HG03354 (cell line): ENCODE measurements at regions not wholly inside any gene's neighbourhood (a gene's known extent, or its start where the extent isn't known, plus 50 kb on each side); places are given as distances from the start of the nearest gene placed in this dataset.

Experiments
- ATAC-seq: cut with Tn5 transposase; IDR thresholded peaks from one replicate; pipeline ENCODE4 v1.9.1; 2021; ENCODE audit warnings: mild to moderate bottlenecking; ENCODE audit not compliant: unreplicated experiment, poor library complexity, severe bottlenecking

DNA sequence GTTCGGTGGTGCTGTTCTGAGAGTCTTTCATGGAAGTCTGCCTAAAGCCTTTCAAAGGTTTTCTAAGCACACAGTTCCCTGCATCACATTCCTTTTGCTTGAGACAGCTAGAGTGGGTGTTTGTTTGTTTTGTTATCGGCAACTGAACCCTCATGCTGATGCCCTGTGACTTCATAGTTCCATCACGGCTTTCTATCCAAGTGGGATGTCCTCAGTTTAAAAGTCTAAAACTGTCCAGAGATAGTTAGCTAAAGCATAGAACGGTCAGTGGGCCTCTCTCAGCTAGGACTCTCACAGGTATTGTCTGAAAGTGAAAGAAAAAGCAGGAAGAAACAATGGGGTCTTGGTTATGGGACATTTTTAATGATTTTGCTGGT lies 337.3 kb downstream of the OSR1 start:
- ATAC-seq = no peak

DNA sequence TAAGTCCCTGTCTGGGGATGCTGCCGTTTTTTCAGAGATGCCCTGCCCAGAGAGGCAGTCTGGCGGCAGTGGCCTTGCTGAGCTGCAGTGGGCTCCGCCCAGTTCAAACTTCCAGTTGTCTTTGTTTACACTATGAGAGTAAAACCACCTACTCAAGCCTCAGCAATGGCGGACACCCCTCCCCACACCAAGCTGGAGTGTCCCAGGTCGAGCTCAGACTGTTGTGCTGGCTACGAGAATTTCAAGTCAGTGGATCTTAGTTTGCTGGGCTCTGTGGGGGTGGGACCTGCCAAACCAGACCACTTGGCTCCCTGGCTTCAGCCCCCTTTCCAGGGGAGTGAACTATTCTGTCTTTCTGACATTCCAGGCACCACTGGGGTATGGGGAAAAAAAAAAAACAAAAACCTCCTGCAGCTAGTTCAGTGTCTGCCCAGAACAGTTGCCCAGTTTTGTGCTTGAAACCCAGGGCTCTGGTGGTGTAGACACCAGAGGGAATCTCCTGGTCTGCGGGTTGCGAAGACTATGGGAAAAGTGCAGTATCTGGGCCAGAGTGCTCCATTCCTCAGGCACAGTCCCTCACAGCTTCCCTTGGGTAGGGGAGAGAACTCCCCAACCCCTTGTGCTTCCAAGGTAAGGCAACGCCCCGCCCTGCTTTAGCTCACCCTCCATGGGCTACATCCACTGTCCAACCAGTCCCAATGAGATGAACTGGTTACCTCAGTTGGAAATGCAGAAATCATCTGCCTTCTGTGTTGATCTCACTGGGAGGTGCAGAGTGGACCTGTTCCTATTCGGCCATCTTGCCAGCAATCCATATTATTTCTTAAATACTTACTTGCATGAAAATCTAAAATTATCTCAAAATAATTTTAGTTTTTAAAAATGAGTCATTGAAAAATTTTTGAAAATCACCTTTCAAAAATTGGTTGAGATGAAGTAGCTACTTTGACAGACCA lies 338.0 kb downstream of the OSR1 start:
- no peak for ATAC-seq

DNA sequence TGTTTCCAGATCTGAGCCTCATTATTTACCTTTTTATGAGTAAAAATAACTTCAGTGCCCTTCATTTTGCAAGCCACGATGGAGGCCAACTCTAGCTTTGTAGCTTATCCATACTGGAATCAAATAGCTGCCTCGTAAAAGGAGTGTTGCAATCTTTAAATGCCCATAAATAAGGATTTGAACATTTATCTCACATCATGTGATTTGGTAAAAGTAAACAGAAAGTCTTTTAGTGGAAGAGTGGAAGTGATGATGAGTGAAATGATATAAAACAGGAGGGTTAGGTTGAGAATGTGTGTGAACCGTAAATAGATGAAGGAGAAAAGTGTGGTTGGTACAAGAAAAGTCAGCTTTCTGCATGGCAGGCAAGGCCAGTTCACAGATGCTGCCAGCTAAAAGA lies 348.9 kb downstream of the OSR1 start:
- no peak for ATAC-seq

DNA sequence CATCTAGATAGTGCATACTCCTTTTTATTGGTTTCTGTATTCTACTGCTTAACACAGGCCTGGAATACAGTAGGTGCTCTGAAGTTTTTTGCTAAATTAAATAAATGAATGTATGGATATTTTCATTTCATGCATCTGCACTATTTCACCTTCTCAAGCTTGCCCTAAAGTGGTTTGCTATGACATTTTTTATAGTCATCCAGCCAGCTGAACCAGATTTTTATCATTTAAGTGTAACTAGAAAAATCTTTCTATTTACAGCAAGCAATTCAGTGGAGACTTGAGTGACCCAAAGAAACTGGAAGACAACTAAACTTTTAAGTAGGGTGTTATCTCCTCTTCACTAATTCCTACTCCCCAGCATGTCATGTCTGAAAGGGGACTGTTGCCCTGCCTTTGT lies 354.9 kb downstream of the OSR1 start:
- ATAC-seq = no peak

DNA sequence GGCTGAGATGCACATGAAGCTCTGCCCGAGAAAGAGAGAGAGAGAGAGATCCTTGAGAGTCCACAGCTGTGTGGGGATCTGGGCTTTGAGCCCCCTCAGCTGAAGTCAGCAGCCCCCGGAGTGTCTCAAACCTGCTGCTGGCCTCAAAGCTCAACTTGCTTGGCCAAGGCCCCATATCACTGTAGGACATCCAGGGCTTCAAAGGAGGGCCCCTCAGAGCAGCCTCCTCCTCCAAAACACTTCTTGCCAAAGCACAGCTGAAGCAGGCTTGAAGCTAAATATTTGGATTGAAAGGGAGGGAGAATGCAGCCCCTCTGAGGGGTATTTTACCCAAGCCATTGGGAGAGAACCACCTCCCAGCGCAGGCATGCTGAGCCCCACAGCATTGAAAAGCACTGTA lies 357.6 kb downstream of the OSR1 start:
- no peak for ATAC-seq

DNA sequence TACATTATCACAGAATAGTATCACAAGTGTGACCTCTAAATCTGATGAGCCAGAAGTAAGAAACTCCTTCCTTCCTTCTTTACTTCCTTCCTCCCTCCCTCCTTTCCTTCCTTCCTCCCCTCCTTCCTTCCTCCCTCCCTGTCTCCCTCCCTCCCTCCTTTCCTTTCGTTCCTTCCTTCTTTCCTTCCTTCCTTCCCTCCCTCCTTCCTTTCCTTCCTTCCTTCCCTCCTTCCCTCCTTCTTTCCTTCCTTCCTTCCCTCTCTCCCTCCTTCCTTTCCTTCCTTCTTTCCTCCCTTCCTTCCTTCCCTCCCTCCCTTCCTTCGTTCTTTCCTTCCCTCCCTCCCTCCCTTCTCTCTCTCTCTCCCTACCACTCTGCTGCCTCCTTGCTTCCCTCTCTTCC lies 359.2 kb downstream of the OSR1 start:
- ATAC-seq = no peak

DNA sequence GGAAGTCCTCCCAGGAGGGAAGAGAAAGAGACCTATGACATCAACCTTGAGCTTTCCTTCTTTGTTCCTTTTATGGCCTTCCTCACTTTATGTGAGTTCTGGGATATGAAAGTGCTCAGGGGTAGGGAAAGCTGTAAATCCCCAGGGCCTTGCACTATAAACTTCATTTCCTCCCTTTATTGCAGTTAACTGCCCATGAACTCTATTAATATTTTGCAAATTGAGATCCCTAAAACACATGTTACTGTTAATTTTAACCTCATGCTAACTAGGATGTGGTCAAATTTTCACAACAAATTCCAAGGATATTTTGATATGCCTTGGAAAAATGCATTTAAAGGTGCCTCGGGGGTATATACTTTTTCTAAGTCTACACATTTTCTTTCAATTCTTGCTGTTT lies 359.9 kb downstream of the OSR1 start:
- no peak for ATAC-seq

DNA sequence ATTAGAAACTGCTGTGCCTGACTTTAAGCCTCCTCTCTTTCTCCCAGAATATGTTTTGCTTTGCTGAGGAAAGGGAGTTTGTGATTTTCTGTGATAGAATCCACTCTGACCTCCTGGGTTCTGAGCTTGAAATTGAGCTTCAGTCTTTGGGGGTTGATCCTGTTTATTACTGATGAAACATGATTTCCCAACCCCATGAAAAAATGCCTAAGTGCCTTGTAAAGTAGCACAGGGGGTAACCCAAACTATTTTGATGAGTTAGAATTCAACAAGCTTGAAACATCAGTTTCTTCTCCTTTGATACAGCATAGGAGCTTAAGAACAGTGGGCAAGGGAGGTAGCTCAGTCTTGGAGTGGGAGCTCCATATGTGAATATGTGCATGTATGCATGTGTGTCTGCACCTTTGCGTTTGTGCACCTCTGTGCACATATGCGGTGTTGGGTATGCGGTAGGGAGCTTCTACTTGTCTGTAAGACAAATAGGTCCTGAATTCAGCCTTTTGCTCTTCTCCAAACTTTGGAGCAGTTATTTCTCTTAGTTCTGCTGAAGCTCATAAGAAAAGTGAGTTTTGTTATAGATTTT lies 364.6 kb downstream of the OSR1 start:
- no peak for ATAC-seq

DNA sequence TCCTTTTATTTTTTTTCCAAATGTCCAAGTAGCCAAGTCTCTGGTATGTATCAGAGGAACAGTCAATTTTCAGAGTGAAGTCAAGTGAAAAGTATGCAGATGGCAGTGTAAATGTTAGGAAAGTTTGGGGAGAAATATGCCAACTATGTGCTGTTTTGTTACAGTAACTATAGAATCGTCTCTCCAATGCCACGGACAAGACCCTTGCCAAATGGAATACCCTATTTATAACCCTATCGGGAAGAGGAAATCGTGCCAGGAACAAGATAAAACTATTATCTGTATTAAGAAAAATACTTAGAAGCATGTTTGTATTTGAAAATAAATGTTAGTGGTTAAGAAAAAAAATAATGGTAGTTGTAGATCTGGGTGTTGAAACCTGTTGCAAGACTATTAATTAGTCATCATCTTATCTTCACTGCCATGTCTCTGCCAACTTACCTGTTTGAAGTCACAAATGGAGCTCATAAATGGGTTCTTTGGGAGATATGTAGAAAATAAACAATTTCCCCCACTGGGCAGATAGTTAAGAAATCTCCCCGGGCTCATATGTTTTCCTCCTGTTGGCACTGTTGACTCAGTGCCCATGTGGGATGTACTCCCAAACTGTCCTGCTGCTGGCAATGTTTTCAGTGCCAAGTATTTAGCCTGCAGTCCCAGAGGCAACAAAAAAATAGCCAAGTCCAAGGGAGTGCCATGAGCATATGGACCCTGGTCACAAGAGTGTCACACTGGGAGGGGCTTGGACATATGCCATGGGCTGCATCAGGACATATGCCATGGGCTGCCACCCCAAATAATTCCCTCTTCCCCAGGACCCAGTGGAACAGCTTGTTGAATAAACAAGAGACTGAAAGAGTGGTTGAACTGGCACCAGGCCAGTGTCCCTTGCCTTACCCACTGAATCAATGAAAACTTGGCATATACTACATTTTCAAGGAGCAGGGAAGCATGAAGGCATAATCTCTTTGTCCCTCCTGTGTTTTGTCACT lies 366.9 kb downstream of the OSR1 start:
- no peak for ATAC-seq

DNA sequence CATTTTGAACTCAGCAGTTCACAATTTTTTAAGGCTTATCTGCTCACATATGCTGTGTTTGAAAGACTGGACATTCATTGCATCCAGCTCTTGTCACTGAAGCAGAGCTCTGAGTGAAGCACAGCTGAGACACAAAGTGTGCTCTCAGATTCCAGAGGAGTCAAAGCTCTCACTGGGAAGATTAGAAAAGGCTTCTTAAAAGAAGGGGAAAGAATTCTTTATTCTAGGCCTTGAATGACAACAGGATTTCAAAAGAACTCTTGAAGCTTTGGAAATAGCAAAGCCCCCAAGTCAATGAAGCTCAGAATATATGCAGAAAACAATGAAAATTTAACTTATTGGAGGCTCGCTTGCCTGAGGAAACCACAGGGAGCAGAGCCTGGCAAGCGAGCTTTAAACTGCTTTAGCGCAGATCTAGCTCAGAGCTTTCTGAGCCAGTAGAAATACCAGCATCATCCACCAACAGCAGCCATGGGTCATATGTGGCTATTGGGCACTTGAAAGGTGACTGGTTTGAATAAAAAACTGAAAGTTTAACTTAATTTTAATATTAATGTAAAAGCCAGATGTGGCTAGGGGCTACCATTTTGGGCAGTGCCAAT lies 369.7 kb downstream of the OSR1 start:
- no peak for ATAC-seq

DNA sequence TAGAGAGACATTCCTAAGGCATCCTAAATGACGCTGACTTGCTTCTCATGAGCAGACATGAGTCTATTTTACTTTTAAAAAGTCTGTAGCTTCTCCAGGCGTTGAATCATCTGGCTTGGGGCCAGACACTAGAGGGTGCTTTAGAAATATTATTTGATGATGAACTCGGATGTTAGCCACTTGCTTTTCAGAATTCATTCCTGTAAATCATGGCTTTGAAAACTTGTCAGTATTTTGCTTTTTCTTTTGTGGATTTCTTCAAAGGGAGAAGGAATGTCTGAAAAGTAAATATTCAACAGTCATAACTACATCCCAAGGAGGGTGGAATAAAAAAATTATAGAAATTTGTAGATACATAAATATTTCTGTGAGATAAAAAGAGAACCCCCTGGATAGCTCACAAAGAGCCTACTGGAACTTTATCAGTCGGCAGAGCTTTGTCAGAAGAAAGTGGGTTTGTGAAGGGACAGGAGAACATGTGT lies 370.8 kb downstream of the OSR1 start:
- ATAC-seq = no peak

DNA sequence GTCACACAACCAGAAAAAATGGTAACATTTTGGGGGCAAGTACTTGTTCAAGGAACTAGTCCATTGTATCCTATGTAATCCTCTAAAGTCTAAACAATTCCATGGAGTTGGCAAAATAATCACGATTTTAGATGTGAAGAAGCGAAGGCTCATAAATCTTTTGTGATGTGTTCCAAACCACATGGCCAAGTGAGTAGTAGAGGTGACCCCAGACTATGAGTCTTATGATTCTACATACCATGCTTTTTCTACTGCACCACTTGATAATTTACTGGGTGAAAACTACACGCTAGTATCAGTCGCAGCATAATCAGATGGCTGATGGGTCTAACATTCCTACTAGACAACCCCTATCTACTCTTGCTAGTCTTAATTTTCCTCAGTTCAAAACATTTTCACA lies 371.4 kb downstream of the OSR1 start:
- no peak for ATAC-seq

DNA sequence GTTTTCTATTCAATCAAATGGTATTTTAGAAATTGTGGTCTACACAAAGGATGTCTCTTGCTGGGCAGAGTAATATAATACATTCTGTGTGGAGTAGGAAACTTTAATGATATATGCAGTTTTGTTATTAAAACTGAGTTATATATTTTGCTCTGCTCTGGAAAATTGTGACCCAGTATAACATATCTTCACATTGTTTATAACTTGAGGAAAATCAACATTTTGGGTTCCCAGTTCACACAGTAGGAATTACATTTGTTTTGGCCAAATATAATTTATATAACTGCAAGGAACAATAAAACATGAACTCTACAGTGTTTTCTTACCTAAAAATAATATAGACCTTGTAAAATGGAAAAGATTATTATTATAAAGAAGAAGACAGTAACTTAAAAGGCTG lies 372.4 kb downstream of the OSR1 start:
- ATAC-seq = no peak

DNA sequence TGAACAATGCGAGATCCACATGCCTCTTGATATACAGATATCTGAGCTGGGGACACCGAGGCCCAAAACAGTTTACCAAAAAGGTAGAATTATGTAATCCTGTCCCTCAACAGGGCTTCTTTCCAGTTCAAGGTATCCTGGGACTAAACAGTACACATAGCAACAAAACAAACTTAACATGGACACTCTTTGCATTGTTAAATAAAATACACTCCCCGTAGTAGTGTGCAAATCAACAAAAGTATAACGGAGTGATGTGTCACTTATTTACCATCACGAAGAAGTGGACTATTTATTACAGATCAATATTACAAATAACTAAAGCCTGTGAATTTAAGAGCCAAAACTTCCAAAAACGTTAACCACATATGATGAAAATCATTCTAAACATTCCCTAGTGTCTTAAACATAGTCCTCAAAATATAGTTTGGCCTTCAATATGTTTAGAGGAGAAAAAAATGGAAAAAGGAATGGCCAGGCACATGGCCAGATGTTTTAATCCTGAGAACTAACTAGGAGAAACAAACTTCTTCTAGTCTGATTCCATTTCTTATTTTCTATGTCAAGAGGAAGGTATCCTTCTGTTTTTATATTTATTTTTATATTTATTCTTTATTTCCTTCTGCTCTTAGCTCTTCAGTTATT lies 377.5 kb downstream of the OSR1 start:
- ATAC-seq = no peak

DNA sequence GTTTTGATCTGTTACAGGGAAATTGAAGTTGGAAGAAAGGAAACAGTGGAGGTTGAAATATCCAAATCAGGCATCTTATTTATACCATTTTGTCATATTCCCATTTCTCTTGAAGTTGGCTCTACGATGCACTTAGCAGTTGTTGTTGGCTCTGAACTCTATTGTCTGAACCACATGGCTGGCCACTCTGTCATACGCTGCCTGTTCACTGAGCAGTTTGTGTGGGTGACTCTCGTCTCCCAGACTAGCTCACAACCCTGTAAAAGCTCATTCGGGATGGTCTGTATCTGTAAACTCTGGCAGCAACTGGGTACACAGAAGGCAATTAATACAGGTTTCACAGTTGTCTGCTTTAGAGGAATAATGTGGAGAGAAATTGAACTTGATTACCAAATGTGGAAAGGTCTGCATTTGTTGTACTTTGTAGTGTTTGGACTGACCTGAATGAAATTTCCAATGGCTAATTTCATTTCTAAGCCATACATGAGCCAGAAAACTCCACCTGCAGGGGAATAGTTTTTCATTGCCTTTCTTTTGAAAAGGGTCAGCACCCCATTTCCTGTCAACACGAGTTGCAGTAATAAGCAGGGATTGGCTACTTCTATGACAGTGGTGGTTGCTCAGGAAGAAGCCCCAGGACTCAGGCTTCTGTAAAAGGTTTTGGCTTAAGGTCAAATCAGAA lies 378.2 kb downstream of the OSR1 start:
- ATAC-seq = no peak

DNA sequence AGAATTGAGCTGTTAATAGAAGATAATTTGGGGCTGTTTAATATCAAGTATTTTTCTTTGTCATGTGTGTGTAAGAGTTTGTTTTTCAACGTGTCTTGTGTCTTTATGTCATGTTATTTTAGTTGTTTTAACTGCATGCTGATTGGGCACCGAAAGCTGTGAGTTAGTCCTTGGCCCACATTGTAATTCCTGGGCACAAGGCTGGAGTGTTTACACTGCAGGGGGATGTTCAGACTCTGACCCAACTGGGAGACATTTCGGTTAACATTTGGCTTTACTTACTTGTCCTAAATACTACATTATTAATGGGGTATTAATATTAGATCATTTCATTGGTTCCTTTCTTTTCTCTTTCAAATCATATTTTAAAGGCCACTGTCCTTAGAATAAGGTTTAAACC lies 381.0 kb downstream of the OSR1 start:
- no peak for ATAC-seq

DNA sequence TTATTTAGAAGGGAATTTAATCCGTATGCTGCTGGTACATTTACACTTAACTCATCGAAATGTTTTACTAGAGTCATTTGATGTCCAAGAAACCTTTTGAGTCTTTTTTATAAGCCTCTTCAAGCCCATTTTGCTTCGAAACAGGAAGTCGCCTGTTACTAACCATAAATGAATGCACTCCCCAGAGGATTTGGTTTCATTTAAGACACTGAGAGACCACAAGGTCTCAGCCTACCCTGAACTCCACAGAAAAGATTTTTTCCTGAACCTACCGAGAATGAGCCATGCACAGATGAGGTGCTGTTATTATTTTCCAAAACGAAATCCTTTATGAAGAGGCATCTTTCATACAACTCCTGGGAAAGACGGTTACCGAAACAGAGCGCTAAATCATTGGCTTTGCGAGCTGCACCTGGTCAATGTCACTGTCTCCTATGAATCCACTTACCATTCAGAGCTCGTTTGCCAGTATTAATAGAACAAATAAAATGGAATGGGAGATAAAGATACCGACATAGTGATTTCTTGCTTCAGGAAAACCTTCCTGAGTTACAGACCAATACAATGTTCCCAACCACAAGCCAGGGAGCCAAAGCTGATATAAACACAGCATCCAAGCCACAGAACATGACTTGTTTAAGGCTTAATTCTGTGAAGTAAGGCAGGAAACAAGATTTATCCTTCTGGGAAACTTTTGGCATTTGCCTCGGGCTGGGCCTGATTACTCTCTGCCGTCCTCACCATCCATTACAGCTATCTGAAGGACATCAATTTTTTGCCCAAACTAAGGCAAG lies 382.1 kb downstream of the OSR1 start:
- ATAC-seq = peak; percentile 90
